NCI-H2029 (cell line): ENCODE measurements at regions not wholly inside any gene's neighbourhood (a gene's known extent, or its start where the extent isn't known, plus 50 kb on each side); places are given as distances from the start of the nearest gene placed in this dataset.
A peak's percentile ranks its signal among the peaks of the same experiment; 100 is the strongest.

ENCODE experiments used
- DNase-seq: peaks from one replicate; lab custom pipeline; 2025; lab: John Stamatoyannopoulos, UW

DNA sequence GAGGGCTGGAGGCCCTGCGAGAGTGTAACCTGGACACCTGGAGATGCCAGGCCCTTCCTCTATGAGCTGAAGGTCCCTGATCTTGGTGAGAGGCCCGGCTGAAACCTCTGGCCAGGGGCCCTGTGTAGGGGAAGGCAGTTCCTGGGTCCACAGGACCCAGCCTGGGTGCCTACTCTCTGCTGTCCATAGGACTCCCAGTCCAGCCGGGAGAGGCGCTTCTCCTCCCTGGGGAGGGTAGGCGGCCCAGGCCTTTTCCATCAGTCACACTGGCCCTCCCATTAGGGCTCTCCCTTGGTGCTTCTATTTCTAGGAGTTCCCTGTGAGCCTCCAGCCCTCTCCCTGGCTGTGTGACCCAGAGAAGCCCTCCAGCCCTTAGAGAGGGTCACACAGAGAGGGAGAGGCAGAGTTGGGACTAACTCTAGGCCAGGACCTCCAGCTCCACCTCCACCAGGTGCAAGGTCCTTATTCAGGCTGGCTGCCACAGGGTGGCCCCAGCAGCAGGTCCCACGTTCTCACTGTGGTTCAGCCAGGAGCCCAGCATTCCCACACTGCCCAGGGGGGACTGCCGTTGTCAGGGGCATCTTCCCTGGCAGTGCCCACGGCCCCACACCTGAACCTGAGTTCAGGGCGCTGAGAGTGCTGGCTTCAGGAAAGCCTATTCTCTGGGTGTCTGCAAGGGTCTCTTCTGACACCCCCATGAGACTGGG is 146.8 kb downstream of the SMAD6 start:
- DNase-seq, result no peak

DNA sequence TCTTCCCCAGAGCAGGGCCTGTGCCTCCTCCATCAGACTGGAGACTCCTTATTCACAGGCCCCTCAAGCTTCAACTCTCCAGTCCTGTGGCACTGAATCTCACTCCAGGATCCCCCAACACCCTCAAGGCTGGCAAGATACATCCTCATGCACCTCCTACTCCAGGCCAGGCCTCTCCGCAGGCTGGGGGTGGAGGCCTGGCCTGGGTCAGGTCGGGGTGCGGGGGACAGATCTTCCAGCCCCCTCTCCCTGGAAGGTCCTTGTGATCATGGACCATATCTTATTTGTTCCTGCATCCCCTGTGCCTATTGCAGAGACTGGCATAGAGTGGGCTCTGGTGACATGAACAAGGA is 147.3 kb downstream of the SMAD6 start:
- no peak for DNase-seq

DNA sequence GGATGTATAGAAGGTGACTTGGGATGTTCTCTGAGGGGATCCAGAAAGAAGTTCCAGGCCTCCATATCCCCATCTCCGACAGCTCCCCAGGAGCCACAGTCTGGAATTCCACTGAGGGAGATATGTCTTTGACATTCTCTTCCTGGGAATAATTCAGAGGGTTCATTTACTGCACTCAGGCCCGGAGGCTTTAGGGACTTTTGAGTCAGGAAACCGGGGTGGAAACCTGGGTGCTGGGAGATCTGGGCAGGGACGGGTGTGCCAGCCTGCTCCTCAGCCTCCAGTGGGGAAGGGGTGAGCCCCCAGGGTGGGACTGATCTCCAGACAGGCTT is 147.7 kb downstream of the SMAD6 start:
- DNase-seq, result no peak

DNA sequence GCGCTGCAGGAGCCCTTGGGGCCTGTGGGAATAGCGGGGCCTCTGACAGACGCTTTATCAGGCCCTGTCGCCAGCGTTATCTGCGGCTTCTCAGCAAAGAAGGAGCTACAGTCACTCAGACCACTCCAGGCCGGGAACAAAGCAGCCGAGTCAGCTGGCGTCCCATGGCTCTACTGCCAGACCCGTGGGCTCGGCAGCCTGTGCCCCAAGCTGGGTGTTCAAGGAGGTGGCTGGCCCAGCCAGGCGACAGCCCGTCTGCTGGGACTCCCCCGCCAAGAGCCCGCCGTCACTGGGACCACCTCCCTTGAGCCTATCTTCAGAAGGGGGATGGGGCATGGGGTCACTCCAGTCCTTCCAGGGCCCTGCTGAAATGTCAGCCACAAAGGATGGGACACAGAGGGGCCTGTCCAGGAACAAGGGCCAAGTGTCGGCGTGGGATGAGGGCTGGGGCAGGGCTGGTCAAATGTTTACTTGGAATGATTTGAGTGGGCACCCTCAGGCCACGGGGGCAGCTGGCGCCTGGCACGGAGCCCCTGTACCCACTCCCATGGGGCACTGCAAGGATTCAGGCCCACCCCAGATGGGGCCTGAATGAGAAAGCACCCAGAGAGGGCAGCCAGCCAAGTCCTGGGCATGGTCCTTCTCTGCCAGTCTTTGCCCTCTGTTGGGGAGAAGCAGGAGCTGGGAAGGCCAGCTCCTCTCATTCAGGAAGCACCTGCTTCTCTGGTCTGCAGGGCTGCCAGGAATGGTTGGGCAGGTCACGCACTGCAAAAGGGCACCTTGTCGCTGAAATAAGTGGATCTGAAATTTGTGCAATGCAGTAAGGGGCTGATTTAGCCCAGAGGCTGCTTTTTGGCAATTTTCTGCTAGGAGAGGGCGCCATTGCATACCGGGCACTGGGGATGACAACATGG is 148.3 kb downstream of the SMAD6 start:
- DNase-seq, result no peak

DNA sequence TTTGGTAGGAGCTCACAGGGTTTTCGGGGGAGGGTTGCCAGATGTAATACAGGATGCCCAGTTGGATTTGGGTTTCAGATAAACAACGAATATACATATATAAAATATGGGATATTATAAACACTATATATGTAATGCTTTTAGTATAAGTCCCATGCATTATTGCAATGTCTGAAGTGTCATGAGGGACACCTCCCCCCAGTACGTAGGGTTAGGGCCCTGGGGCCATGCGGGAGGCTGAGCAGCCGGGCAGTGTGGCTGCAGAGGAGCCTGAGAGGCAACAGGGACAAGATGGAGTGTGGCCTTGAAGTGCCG is 148.9 kb downstream of the SMAD6 start:
- DNase-seq, result no peak

DNA sequence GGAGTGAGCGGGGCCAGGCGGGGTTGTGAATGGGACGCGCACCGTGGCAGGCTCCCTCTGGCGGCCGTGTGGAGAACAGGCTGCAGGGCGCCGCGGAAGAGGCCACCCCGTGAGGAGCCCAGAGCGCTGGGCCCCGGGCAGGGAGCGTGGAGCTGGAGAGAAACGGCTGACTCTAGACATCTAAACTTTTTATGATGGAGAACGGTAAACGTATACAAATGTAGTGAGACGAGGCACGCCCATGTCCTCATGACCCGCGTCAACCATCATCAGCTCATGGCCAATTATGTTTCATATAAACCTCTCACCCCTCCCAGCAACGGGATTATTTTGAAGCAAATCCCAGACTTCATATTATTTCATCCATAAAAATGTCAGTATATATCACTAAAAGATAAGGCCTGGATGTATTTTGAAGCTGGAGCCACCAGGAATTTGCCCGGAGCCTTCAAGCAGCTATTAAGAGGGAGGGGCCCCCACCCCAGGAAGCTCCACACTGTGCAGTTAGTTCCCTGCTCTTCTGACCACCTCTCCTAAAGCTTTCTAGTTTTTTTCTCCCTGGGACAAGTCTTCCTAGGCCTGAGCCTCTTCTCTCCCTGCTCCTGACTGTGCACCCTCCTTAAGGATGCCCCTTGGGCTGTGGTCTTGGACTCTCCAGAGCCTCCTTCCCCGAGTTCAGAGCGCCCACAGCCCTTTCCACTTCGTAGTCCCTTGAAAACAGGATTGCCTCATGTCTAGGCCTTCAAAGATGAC is 149.5 kb downstream of the SMAD6 start:
- DNase-seq, result peak; percentile 16

DNA sequence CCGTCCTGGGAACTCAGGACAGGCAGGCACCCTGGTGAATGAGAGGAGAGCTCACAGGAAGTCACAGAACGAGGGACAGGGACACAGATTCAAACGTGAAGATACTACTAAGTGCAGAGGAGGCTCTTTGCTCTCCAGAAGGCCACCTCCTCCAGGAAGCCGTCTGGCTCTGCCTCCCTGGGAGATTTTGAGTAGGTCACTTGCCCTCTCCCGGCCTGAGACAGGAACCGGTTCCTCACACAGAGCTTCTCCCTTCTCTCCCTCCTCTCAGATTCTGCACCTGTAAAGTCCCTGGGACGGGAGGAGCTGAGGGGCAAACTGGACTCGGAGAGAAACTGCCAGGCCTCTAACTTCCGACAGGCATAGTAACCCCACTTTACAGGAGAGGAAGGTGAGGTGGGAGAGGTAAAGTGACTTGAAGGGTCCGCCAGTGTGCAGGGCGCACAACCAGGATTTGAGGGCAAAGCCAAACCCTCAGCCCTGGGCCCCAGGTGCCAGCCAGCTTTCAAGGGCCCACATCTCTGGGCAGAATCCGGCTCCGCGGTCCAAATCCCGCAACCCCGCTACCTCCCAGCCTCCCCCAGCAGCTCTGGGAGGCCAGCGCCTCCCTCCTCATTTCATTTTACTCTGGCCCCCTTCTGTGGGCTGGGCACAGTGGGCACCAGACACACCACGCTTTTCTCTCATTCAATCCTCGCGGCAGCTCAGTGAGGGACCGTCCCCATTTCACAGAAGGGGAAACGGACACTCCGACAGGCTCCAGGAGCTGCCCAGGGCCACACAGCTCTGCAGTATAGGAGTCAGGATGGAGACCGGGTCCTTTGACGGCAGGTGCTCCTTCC is 150.2 kb downstream of the SMAD6 start:
- DNase-seq, result no peak

DNA sequence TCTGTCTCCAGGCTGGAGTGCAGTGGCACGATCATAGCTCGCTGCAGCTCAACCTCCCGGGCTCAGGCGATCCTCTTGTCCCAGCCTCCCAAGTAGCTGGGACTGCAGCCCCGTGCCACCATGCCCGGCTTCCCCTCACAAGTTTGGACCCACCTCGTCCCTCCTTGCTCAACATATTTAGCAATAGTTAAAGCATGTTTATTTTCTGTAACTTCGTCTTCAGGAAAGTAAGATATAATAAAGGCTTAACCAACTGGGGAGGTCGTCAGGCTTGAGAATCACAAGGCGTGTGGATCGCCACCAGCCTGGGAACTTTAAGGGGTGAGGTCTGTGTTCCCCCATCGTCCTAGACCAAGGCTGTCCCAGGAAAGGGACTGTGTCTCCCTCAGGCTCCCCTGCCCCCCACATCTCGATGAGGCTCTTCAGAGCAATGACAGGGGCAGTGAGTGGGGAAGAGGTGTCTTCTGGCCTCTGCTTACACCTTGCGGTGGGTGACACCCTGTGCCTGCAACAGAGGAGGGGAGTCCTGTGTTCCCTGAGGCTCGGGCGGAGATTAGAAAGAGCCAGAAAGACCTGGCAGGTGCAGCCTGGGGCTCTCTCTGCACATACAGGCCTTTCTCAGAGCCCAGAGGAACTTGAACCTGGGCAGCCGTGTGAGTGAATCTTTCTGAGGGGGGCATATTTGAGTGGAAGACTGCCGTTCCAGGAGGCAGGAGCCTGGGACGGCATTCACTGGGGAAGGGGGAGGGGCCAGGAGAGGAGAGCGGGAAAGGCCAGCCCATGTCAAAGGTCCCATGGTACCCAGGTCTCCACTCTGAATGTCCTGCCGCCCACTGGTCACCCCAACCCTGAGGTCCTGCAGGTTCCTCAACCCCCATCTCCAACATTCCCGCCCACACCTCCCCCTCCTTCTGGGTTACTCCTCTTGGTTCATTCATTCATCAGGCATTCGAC is 152.3 kb downstream of the SMAD6 start:
- DNase-seq, result no peak

DNA sequence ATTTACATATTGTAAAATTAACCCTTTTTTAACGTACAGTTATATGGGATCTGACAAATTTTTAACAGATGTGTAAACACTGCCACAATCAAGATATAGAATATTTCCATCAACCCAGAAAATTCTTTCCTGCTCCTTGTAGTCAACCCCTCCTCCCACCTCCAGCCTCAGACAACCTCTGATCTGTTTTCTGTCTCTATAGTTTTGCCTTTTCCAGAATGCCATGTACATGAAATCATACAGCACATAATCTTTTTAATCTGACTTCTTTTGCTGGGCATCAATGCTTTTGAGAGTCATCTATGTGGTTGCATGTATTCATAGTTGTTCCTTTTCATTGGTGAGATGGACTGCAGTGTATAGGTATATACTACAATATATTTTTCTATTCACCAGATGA is 153.0 kb downstream of the SMAD6 start:
- DNase-seq, result no peak

DNA sequence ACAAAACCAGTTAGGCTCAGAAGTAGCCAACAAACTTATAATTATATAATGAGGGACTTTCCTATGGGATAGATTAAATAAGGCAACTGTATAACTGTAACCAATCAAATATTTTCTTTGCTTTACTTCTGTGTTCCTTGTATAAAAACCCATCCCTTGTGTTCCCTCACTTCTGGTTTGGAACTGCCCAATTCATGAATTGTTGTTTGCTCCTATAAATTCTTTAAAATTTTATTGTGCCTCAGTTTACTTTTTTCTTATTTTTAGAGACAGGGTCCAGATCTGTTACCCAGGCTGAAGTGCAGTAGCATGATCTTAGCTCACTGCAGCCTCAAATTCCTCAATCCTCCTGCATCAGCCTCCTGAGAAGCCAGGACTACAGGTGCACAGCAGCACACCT is 155.7 kb downstream of the SMAD6 start:
- no peak for DNase-seq

DNA sequence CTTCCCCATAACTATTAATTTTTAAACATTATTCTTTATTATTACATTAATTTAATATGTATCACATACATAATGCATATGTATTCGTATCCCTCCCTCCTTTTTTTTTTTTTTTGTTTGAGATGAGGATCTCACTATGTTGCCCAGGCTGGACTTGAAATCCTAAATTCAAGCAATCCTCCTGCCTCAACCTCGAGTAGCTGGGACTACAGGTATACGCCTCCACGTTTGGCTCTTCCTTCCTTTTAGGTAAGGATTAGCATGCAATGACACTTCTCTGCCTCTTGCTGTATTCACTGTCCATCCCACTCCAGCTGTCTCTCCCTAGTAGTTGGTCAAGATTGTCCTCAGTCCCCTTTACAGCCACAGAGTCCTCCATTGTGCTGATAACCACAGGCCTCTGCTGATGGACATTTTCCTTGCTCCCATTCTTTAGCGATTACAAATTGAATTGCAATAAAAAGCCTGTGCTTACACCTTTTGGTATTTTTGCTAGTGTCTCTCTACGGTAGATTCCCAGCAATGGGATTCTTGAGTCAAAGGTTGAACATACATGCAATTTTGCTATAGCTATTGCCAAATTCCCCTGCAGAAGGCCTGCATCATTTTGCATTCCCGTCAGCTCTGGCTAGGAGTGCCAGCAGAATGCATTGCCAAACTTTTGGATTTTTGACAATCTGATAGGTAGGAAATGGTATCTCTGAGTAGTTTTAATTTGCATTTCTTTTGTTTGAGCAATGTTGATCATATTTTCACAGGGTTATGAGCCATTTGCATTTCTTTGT is 156.6 kb downstream of the SMAD6 start:
- no peak for DNase-seq

DNA sequence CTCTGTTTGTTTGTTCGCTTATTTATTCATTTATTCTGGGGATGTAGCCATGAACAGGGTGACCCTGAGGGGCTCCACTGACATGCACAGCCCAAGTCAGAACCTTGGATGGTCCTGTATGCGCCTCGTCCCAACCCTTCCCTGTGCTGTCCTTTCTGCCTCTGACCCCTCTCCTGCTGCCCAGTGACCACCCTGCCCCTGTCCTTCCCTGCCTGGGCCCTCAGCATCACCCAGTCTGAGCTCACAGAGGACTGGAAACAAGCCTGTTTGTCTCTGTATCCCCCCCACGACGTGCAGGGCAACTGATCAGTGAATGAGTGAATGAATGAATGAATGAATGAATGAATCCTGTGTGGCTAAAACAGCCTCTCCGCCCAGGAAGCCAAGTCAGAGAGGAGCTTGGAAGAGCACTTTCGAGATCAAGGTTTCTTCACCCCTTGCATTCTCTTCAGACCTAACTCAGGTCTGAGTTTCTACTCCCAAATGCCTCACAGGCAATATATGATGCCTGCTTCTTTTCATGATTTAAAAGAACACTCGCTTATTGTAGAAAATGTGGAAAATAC is 157.7 kb downstream of the SMAD6 start:
- DNase-seq, result no peak

DNA sequence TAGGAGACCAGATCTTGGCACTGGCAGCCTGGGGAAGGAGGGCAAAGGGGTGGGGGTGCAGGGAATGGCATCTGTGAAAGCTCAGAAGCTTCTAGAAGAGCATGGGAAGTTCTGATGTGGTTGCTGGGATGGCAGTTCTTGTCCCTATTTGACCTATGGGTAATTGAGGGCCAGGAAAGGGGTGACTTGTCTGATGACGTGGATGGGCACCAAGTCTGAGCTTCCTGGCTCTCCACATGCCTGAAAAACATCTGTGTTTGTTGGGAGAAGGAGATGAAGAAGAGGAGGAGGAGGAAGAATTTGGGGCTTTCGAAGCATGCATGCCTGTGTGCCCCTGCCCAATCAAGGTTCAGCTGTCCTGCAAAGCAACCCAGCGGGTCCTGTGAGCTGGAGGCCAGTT is 158.8 kb downstream of the SMAD6 start:
- DNase-seq, result no peak

DNA sequence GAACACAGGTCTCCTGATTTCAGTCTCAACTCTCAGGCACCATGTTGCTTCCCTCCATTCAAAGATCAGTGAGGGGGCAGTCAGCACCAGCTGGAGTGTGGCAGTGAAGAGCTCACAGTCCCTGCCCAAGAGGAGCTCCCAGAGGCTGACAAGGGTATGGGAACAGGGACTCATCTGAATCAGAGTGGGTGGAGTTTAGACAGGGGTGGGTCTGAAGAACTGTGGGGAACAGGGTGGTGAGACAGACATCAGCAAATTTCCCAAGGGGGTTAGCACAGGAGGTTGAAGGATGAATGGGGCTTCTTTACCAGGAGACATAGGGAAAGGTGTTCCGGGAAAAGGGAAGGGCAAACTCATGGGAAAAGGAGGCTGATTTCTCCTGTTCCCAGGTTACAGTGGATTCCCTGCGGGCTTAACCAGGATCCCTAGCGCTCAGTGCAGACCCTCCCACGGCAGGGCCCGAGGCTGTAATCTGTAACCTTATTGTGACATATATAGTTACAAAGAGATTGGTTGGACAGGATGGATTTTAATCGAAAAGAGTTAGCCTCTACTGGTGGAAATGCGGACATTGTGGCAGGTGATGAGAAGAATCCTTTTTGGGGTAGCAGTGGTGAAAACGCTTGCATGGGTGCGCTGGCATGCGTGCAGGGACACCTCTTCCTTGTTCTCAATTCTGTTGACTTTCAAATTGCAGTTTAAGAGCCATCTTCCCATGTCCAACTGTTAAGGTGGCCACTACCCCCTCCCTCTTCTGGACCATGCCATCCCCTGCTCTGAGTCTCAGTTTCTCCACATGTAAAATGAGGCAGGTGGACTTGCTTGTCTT is 160.3 kb downstream of the SMAD6 start:
- DNase-seq, result no peak

DNA sequence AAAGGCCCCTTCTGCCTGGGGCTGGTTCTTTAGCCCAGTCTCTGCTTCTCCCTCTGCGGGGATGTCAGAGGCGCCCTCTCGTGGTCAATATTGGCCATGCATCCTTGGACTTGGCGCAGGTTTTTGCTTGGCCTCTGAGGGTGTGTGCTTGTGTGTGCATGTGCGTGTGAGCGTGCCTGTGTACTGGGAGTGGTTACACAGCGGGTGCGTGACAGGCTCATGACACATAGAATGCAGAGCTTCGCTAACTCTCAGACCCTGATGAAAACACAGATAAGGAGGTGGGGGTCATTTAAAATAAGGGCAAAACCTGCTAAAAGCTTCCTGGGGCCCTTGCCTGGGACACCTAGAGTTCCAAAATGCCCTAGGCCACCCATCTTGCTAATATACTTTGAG is 160.9 kb downstream of the SMAD6 start:
- no peak for DNase-seq

DNA sequence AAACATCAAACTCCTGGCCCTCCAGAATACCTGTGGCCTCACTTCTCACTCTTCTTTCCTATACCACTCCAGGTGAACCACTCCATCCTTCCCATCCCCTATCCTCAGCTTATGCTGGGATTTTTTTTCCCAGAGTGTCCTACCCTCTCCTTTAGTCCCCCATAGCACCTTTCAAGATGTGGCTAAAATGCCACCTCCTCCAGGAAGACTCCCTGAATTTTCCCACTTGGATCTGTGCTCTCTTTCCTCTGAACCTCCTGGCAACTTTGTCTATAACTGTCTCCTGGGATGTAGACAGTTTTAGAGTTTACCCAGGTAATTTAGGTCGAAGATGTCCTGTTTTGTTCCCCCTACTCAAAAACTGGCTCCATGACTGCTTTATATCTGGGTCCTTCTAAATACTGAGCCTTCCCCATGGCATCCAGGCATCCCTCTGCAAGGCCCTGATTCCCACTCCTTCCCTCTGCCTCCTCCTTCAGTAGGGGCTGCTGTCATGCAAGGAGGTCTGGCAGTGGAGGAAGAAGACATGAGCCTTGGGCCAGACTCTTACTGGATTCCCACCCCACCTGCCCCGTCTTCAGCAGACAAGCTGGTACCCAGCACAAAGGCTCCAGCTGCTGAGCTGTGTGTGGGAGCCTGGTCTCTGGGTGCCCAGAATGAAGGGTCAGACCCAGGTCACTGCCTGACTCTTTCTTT is 161.5 kb downstream of the SMAD6 start:
- no peak for DNase-seq

DNA sequence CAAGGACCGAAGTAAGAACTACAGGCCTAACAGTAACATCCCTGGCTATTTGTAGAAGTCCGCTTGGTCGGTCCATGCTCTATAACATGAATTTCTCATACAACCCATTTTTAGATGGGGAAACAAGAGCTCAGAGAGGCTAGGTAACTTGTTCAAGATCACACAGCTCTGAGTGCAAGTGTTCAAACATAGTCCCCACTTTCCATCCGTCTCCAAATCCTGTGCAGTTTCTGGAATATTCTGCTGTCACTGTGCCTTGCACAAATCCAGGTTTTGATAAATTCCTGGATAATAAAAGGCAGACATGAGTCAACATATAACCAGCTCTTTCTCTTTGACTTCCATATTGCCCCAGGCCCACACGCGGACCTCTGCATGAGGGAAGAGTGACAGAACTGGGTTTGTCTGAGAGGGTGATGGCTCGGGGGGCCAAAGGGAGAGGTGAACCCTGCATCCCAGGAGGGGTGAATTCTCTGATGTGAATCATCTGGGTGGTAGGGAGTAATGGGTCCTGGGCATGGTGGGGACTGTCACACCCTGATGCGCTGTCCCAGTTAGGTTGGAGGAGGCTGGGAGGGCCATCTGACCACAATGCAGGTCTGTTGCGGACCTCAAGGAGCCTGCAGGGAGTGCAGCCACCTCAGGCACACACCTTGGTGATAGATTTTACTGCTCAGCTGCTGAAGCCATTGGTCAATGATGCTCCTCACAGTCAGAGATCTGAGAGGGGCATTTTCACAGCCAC is 162.2 kb downstream of the SMAD6 start:
- no peak for DNase-seq

DNA sequence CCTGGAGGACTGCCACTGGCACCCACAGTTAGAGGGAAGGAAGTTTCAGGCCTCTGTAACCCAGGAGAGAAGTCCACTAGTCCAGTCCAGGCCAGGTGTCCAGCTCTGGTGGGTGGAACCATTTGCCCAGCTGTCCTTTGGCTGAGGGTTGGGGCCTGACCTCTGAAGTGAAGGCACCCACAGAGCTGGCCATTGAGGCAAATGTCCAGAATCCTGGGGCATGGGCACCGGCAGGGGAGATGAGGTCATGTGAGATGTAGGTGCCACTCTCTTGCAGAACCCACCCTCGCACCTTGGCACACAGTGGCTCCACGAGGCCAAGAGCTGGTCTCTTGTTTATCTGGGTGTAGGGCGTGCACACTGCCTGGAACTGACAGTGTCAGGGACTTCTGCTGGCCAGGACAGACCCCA is 162.8 kb downstream of the SMAD6 start:
- no peak for DNase-seq
